K562 (cell line): ENCODE measurements at regions not wholly inside any gene's neighbourhood (a gene's known extent, or its start where the extent isn't known, plus 50 kb on each side); places are given as distances from the start of the nearest gene placed in this dataset.

Source experiments
- BRCA1 ChIP-seq, 2 experiments: fragments of 450-650 bp in 1 of 2; sonication (generic) in 1 of 2; formaldehyde crosslinking in 1 of 2; IDR thresholded peaks; 2 replicates each; pipeline versions ENCODE4 v1.5.0 to v1.6.1; 2017 to 2020; ENCODE audit warnings: mild to moderate bottlenecking in 1 of 2, missing genetic modification reagents in 1 of 2
- EHMT2 ChIP-seq: fragments of 450-650 bp; IDR thresholded peaks from 2 replicates; pipeline ENCODE4 v1.6.1; 2018; ENCODE audit warnings: antibody characterized with exemption
- ETV5 ChIP-seq: sonication (generic); formaldehyde crosslinking; IDR thresholded peaks from 2 replicates; pipeline ENCODE4 v1.4.0; 2020; ENCODE audit warnings: low read depth, mild to moderate bottlenecking, missing genetic modification reagents
- GABPA ChIP-seq: fragments of 200-800 bp; sonication (Bioruptor generic); conservative IDR thresholded peaks from 2 replicates; pipeline ENCODE4 v1.6.1; 2016; ENCODE audit warnings: low read depth, missing genetic modification characterization, missing compliant biosample characterization
- HNRNPLL ChIP-seq: fragments of 200-400 bp; formaldehyde crosslinking; IDR thresholded peaks from 2 replicates; pipeline ENCODE4 v1.6.1; 2017; ENCODE audit warnings: low read length, low read depth, mild to moderate bottlenecking; ENCODE audit not compliant: poor library complexity, severe bottlenecking
- MED1 ChIP-seq: sonication (generic); formaldehyde crosslinking; IDR thresholded peaks from 2 replicates; pipeline ENCODE4 v1.8.1; 2023; ENCODE audit warnings: missing genetic modification reagents, borderline replicate concordance
- TAF1 ChIP-seq: IDR thresholded peaks from 2 replicates; pipeline ENCODE4 v1.6.1; 2011; ENCODE audit warnings: mild to moderate bottlenecking, low read length, moderate library complexity; ENCODE audit not compliant: insufficient read depth, control insufficient read depth, severe bottlenecking; ENCODE audit errors: extremely low read depth
- TBP ChIP-seq: optimal IDR thresholded peaks from 2 replicates; pipeline ENCODE3; 2011; ENCODE audit warnings: low read depth, low read length, improper control_type of control experiment
- TFAP4 ChIP-seq: sonication (generic); formaldehyde crosslinking; IDR thresholded peaks from 2 replicates; pipeline ENCODE4 v1.8.0; 2022; ENCODE audit warnings: missing genetic modification reagents, mild to moderate bottlenecking, moderate library complexity, borderline replicate concordance
- XRCC4 ChIP-seq: IDR thresholded peaks from one replicate; pipeline ENCODE4 v1.6.1; 2011; ENCODE audit not compliant: insufficient read depth, insufficient read length; ENCODE audit errors: extremely low read depth
- ZFP36 ChIP-seq: fragments of 150-350 bp; IDR thresholded peaks from 2 replicates; pipeline ENCODE4 v1.6.1; 2018; ENCODE audit warnings: low read length, low read depth; ENCODE audit not compliant: partially characterized antibody
- ZNF146 ChIP-seq: IDR thresholded peaks from one replicate; pipeline ENCODE4 v1.6.1; 2018; ENCODE audit warnings: missing compliant biosample characterization; ENCODE audit not compliant: unreplicated experiment
- ZNF644 ChIP-seq: fragments of 200-800 bp; sonication (Bioruptor generic); IDR thresholded peaks from 2 replicates; pipeline ENCODE4 v1.6.1; 2016; ENCODE audit warnings: low read depth, missing genetic modification characterization, missing compliant biosample characterization

- TF ChIP-seq EHMT2 (no peak), BRCA1 (IDR thresholded peaks at IDR 0.05) (no peak), BRCA1 (CRISPR knock-in tag; IDR thresholded peaks at IDR 0.05) (no peak), MED1 (CRISPR knock-in tag) (no peak), ZNF146 (CRISPR knock-in tag) (no peak), HNRNPLL (no peak), TAF1 (no peak), XRCC4 (no peak), ETV5 (CRISPR knock-in tag) (no peak), ZNF644 (tag) (no peak), GABPA (tag) (no peak), TBP (no peak), ZFP36 (no peak), TFAP4 (no peak)
Observed at GRCh38 chr4:158032733-158033415, 140.0 kb downstream of the GASK1B start.
